ENCODE measurements at regions not wholly inside any gene's neighbourhood (a gene's known extent, or its start where the extent isn't known, plus 50 kb on each side); places are given as distances from the start of the nearest gene placed in this dataset.
"Not testable (repeated sequence)": the region's sequence is repeated elsewhere in the genome, so short reads cannot be mapped to it uniquely, and the experiment has no call there.

- peaks cover 9% of the 10 kb centered on the region for H3K4me1 Mint-ChIP-seq (ENCODE audit: low read depth, unreplicated experiment)
- no peaks in the 10 kb centered on the region for H3K36me3 Mint-ChIP-seq (ENCODE audit: insufficient read depth, unreplicated experiment)
- DNase-seq, result no peak
- CTCF ChIA-PET, result no interaction called here
- no peak for TF ChIP-seq CTCF (IDR thresholded peaks at IDR 0.05; ENCODE audit: unreplicated experiment)
- intact Hi-C loops (cut with micrococcal nuclease; ENCODE audit: unreplicated experiment), result no loop called here
- peaks cover 75% of the 10 kb centered on the region for H3K27me3 Mint-ChIP-seq (ENCODE audit: unreplicated experiment)
- no peak overlapping the region for H3K4me3 Mint-ChIP-seq (ENCODE audit: low read depth, unreplicated experiment)
- no TSS peak for BruUV-seq (replicated peaks)
- no peak overlapping the region for H3K27ac Mint-ChIP-seq (ENCODE audit: unreplicated experiment)
- no peaks in the 10 kb centered on the region for H3K9me3 Mint-ChIP-seq (ENCODE audit: low read depth, unreplicated experiment)
These were observed 223.1 kb downstream of the NPHP4 start for GRCh38 chr1:5769146-5769545.

GRCh38 chr1:5768014-5768413 is 224.2 kb downstream of the NPHP4 start:
- CTCF ChIA-PET, result no interaction called here
- peaks cover 71% of the 10 kb centered on the region for H3K27me3 Mint-ChIP-seq (ENCODE audit: unreplicated experiment)
- no peak overlapping the region for H3K27ac Mint-ChIP-seq (ENCODE audit: unreplicated experiment)
- H3K36me3 Mint-ChIP-seq (ENCODE audit: insufficient read depth, unreplicated experiment), result no peaks in the 10 kb centered on the region
- no peaks in the 10 kb centered on the region for H3K9me3 Mint-ChIP-seq (ENCODE audit: low read depth, unreplicated experiment)
- no peak for TF ChIP-seq CTCF (IDR thresholded peaks at IDR 0.05; ENCODE audit: unreplicated experiment)
- DNase-seq, result no peak
- no peak overlapping the region for H3K4me3 Mint-ChIP-seq (ENCODE audit: low read depth, unreplicated experiment)
- no TSS peak for BruUV-seq (replicated peaks)
- peaks cover 9% of the 10 kb centered on the region for H3K4me1 Mint-ChIP-seq (ENCODE audit: low read depth, unreplicated experiment)
- intact Hi-C loops (cut with micrococcal nuclease; ENCODE audit: unreplicated experiment), result no loop called here

- BruUV-seq (replicated peaks); H3K9me3 Mint-ChIP-seq (ENCODE audit: low read depth, unreplicated experiment); CTCF ChIA-PET; H3K4me1 Mint-ChIP-seq (ENCODE audit: low read depth, unreplicated experiment); intact Hi-C loops (cut with micrococcal nuclease; ENCODE audit: unreplicated experiment); DNase-seq; H3K36me3 Mint-ChIP-seq (ENCODE audit: insufficient read depth, unreplicated experiment); H3K27ac Mint-ChIP-seq (ENCODE audit: unreplicated experiment); H3K4me3 Mint-ChIP-seq (ENCODE audit: low read depth, unreplicated experiment): not testable (repeated sequence)
- peaks cover 71% of the 10 kb centered on the region for H3K27me3 Mint-ChIP-seq (ENCODE audit: unreplicated experiment)
These were observed 225.2 kb downstream of the NPHP4 start for GRCh38 chr1:5766996-5767395.

GRCh38 chr1:5765997-5766913 is 226.0 kb downstream of the NPHP4 start:
- H3K4me3 Mint-ChIP-seq (ENCODE audit: low read depth, unreplicated experiment), result no peak overlapping the region
- TF ChIP-seq CTCF (IDR thresholded peaks at IDR 0.05; ENCODE audit: unreplicated experiment), result no peak
- BruUV-seq (replicated peaks), result no TSS peak
- DNase-seq, result no peak
- H3K9me3 Mint-ChIP-seq (ENCODE audit: low read depth, unreplicated experiment), result no peaks in the 10 kb centered on the region
- intact Hi-C loops (cut with micrococcal nuclease; ENCODE audit: unreplicated experiment), result no loop called here
- H3K27ac Mint-ChIP-seq (ENCODE audit: unreplicated experiment), result no peak overlapping the region
- CTCF ChIA-PET, result no interaction called here
- H3K27me3 Mint-ChIP-seq (ENCODE audit: unreplicated experiment), result peaks cover 70% of the 10 kb centered on the region
- no peaks in the 10 kb centered on the region for H3K36me3 Mint-ChIP-seq (ENCODE audit: insufficient read depth, unreplicated experiment)
- peaks cover 9% of the 10 kb centered on the region for H3K4me1 Mint-ChIP-seq (ENCODE audit: low read depth, unreplicated experiment)

GRCh38 chr1:5765483-5765882 is 226.7 kb downstream of the NPHP4 start:
- CTCF ChIA-PET, result no interaction called here
- no peak overlapping the region for H3K4me3 Mint-ChIP-seq (ENCODE audit: low read depth, unreplicated experiment)
- peaks cover 2% of the 10 kb centered on the region for H3K9me3 Mint-ChIP-seq (ENCODE audit: low read depth, unreplicated experiment)
- TF ChIP-seq CTCF (IDR thresholded peaks at IDR 0.05; ENCODE audit: unreplicated experiment), result no peak
- no peaks in the 10 kb centered on the region for H3K36me3 Mint-ChIP-seq (ENCODE audit: insufficient read depth, unreplicated experiment)
- peaks cover 62% of the 10 kb centered on the region for H3K27me3 Mint-ChIP-seq (ENCODE audit: unreplicated experiment)
- no peak for DNase-seq
- intact Hi-C loops (cut with micrococcal nuclease; ENCODE audit: unreplicated experiment), result no loop called here
- peaks cover 9% of the 10 kb centered on the region for H3K4me1 Mint-ChIP-seq (ENCODE audit: low read depth, unreplicated experiment)
- no TSS peak for BruUV-seq (replicated peaks)
- H3K27ac Mint-ChIP-seq (ENCODE audit: unreplicated experiment), result no peak overlapping the region
